ENCODE measurements at regions not wholly inside any gene's neighbourhood (a gene's known extent, or its start where the extent isn't known, plus 50 kb on each side); places are given as distances from the start of the nearest gene placed in this dataset.

DNA sequence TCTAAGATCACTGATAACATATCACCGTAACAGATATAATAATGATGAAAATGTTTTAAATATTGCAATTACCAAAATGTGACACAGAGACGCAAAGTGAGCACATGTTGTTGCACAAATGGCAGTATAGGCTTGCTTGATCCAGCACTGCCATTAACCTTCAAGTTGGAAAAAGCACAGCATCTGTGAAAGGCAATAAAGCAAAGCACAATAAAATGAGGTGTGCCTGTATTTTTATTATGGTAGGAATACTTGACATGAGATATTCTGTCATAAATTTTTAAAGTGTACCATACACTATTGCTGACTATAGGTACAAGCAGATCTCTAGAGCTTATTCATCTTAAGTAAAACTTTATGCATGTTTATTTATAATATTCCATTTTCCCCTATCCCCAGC, 312.2 kb downstream of the PTH2R start:
- TF ChIP-seq POLR2A (IDR thresholded peaks at IDR 0.05; ENCODE audit: low read depth, low read length) (no peak), TAF1 (IDR thresholded peaks at IDR 0.05; ENCODE audit: borderline replicate concordance, low read depth, low read length) (no peak), POLR2AphosphoS5 (IDR thresholded peaks at IDR 0.05; ENCODE audit: low read depth, low read length) (no peak)

All from GM12892 (cell line).